HCT116 (cell line): ENCODE measurements at regions not wholly inside any gene's neighbourhood (a gene's known extent, or its start where the extent isn't known, plus 50 kb on each side); places are given as distances from the start of the nearest gene placed in this dataset.

Experiments used
- CTCF ChIP-seq, 3 experiments: fragments of 200-600 bp in 1 of 3; sonication (generic) in 1 of 3; IDR thresholded peaks in 2 of 3; conservative IDR thresholded peaks in 1 of 3; 2 replicates each; pipeline ENCODE4 v1.5.1; 2012 to 2017; ENCODE audit warnings: low read depth in 2 of 3, low read length in 2 of 3, antibody characterized with exemption in 1 of 3, borderline replicate concordance in 1 of 3, control low read depth in 1 of 3, mild to moderate bottlenecking in 1 of 3, mixed read lengths in 1 of 3, mixed run types in 1 of 3, moderate library complexity in 1 of 3; ENCODE audit not compliant: insufficient read depth in 1 of 3
- EZH2 ChIP-seq: fragments of 200-600 bp; sonication (generic); IDR thresholded peaks from 2 replicates; pipeline ENCODE4 v1.6.1; 2017; ENCODE audit warnings: antibody characterized with exemption, mixed run types
- EZH2phosphoT487 ChIP-seq: fragments of 200-600 bp; IDR thresholded peaks from 2 replicates; pipeline ENCODE4 v1.6.1; 2018; ENCODE audit warnings: antibody characterized with exemption, borderline replicate concordance
- POLR2AphosphoS5 ChIP-seq: IDR thresholded peaks from 2 replicates; pipeline ENCODE4 v1.6.1; 2011; ENCODE audit warnings: mild to moderate bottlenecking, low read depth, low read length, moderate library complexity
- SIN3A ChIP-seq: IDR thresholded peaks from 2 replicates; pipeline ENCODE4 v1.6.1; 2012; ENCODE audit warnings: low read depth
- ZNF274 ChIP-seq: fragments of 200-500 bp; sonication (Bioruptor generic); IDR thresholded peaks from 2 replicates; pipeline ENCODE4 v1.6.1; 2014; ENCODE audit warnings: mild to moderate bottlenecking, low read depth, low read length, inconsistent platforms

GRCh38 chr18:78505851-78506461, 473.7 kb upstream of the SALL3 start:
- TF ChIP-seq CTCF (IDR thresholded peaks at IDR 0.05 in 2 of 3, conservative IDR thresholded peaks at IDR 0.05 in 1 of 3; ENCODE audit: borderline replicate concordance in 1 of 3, insufficient read depth in 1 of 3, low read depth in 2 of 3, low read length in 2 of 3), result no peak
- no peak for TF ChIP-seq POLR2AphosphoS5
- TF ChIP-seq ZNF274, result no peak
- TF ChIP-seq SIN3A, result no peak
- TF ChIP-seq EZH2, result no peak
- TF ChIP-seq EZH2phosphoT487, result no peak
